COR-L47 (cell line): ENCODE measurements at regions not wholly inside any gene's neighbourhood (a gene's known extent, or its start where the extent isn't known, plus 50 kb on each side); places are given as distances from the start of the nearest gene placed in this dataset.
"Not testable (repeated sequence)": the region's sequence is repeated elsewhere in the genome, so short reads cannot be mapped to it uniquely, and the experiment has no call there.

Experiments
- DNase-seq: peaks from one replicate; lab custom pipeline; 2025; lab: John Stamatoyannopoulos, UW

DNA sequence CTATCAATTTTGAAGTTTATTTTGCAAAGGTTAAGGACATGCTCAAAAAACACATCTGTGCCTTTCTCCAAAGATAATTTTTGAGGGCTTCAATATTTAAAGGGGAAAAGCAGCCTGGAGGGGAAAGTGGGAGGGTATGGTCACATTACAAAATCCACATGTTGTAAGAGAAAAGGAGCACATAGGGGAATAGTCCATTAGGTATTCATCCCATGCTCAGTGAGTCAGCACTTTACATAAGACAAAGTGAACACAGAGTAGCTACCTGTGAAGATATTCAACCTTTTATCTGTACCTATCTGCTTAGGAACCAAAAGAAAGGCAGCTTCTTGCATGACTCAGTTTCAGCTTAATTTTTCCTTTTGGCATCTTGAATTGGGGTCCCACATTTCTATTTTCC lies 932.0 kb downstream of the SLITRK6 start:
- no peak for DNase-seq

DNA sequence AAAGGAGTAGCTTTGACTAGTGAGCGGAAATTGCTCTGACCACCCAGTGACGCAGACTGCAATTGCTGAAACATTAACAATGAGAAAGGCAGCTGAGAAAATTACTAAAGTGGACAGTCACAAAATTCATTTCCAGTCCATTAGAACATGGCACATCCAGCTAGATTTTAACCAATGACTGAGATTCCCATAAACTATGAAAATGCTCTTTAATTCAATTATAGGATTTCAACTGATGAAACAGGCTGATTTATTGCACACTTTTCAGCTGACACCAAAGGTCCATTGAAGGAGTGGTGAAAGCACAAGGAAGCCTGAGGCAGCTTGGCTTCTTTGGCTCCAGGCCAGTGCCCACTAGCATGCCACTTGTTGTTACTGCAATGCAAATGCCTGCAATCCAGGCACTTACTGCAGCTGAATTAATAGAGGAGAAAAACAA lies 933.4 kb downstream of the SLITRK6 start:
- peak; percentile 77 for DNase-seq

DNA sequence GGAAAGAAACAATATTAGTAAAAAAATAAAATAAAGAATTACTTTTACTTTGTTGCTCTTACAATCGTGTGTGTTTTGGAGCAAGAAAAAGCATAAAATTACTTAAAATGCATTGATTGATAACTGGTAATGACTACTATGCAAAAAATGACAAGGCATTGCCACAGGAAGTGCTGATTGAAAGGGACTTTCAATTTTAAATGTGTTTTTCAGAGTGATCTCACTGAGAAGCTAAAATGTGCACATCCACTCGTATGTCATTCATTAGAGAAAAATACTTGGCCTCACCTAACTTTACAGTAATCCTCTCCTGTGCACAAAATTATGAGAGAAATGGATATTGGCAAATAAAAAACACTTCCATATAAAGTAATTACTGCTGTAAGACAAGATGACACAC lies 934.9 kb downstream of the SLITRK6 start:
- no peak for DNase-seq

GRCh38 chr13:84847107-84847506 lies 952.1 kb downstream of the SLITRK6 start:
- no peak for DNase-seq

GRCh38 chr13:84845907-84846619 lies 953.2 kb downstream of the SLITRK6 start:
- DNase-seq = no peak

- DNase-seq = peak; percentile 23
Observed at GRCh38 chr13:84844473-84844872, 954.7 kb downstream of the SLITRK6 start.

- DNase-seq = no peak
Observed at GRCh38 chr13:84843368-84843767, 955.9 kb downstream of the SLITRK6 start.

GRCh38 chr13:84834201-84834600 lies 951.9 kb upstream of the SLITRK1 start:
- DNase-seq = no peak

- DNase-seq = no peak
Observed at GRCh38 chr13:84831666-84832657, 949.7 kb upstream of the SLITRK1 start.

DNA sequence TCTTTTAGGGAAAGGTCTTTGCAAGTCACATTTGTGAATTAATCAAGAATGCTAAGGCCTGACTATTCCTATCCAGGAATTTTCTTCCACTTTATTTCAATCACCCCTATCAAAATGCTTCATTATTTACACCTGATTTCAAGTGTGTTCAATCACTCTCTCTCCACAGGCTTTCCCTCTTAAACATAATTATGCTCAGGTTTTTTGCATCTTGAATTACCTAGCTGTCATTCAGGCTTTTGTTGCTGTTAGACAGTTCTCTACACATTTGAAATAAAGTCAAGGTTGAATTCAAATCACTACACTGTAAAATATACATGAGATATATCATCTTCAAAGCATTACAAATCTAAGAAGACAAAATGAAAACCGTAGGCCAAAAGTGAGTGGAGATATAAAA lies 941.3 kb upstream of the SLITRK1 start:
- no peak for DNase-seq

DNA sequence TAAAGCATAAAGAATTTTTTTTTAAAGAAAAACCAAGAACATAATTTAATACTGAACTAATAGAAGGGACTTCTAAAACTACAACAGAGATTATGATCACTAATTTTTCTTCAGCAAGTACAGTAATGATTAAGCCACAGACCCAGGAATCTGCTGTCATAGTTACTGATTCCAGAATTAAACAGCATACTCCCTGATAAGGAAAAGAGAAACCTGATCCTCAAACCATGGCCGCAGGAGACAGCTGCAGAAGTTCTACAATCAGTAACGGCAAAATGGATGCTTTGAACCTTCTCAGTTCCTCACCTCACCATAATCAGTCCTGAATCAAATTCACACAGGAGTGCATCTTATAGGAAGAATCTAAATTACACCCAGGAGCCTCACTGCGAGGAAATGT lies 939.0 kb upstream of the SLITRK1 start:
- peak; percentile 3 for DNase-seq

DNA sequence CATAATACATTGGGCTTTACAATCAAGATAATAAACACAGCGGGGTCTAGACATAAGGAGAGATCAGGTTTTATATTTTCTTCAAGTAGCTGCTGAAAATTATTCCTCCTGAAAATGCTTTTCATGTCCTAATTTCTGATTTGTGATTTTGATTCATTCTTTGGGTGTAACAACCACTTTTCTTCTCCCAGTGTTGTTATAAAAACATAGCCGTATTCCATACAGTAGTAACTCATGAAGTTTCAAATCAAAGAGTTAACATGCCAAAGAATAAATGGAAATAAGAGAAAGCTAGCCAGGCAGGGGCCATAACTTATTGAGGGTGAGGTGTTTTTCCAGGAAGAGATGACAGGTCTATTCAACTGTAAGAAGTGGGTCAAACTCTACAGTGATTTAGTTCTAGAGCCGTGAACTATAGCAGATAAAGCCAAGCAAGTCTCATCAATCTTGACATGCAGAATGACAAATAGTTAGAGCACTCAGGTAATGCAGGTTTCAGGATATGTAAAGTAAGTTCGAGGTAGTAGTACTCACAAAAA lies 934.4 kb upstream of the SLITRK1 start:
- no peak for DNase-seq

DNA sequence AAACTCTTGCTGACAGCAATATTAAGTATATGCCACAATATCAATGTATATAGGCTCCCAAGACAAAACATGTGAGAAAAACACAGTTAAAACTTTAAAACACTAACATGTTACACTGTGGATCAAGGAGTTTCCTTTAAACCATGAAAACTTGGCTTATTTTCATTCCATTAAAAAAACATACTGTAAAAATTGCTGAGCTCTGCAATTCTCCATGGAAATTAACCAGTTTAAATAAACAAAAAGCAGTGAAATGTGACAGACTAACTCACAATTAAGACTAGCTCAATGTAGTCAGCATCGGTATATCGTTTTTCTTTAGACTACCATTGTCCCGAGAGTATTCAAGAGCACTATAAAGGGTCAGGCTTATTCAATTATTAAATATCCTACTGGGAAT lies 930.5 kb upstream of the SLITRK1 start:
- DNase-seq = no peak

DNA sequence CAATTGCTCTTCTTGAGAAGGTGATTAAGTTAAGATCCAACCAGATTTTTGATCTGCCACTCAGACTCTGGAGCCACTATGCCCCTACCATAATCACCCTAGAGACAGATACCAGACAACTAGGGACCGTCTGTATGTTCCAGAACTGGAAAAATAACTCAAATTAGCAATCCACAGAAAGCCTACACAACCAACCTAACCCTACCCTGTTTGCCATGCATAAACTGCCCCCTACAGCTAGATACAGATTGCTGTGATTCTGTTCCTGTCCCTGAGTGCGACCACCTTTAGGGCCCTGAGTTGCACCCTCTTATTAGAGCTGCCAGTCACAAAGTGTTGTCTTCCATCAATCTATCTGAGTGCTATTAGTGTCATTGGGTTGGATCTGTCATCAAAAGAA lies 929.8 kb upstream of the SLITRK1 start:
- no peak for DNase-seq

DNA sequence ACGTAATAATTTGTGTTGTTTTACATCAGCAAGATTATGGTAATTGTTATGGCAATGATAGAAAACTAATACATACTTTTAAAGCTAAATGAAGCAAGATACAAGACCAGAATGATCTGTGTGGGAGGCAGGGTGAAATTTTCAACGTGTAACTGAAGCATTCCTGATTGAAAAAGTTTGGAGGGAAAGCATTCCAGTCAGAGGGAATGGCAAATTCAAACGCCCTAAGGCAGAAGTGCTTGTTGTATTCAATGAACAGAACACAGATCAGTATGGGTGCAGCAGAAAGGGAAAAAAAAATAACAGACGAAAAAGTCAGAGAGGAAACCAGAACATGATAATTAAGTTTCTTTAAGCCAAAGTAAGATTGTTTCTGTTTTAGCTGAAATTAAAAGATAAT lies 928.5 kb upstream of the SLITRK1 start:
- DNase-seq = no peak

DNA sequence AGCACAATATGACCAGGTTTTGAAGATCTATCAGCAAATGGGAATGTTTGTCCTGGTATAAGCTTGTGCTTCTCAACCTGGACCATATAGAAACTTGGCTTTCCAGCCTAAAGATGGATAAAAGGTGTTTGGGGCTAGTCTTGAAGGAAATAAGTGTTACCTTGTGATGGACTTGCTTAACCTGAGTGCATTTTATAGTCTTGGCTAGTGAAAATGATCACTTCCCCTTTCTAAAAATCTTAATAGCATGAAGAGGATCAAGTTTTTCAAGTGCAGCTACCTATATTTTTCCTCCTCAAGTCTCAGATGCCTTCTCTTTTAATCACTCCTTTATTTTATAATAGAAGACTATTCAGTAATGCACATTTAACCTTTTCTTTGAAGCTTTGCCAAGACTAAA lies 919.8 kb upstream of the SLITRK1 start:
- no peak for DNase-seq

GRCh38 chr13:84784443-84785153 lies 902.3 kb upstream of the SLITRK1 start:
- no peak for DNase-seq

DNA sequence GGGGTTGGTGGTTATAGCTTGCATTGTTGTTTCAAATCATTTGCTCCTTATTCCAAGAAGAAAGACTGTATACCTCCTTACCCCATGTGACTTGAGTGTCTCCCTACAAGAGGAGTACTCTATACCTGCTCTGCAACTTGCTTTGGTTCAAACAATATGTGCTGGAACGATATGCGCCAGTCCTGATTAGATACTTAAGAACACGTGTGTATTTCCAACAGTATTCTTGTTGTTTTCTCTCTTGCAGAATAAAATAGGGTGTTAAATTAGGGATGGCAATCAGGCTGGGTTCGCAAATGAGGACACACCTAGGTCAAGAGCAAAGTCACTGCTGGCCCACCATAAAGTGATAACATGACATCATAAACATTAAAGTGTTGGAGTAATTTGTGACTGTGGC lies 895.0 kb upstream of the SLITRK1 start:
- no peak for DNase-seq

DNA sequence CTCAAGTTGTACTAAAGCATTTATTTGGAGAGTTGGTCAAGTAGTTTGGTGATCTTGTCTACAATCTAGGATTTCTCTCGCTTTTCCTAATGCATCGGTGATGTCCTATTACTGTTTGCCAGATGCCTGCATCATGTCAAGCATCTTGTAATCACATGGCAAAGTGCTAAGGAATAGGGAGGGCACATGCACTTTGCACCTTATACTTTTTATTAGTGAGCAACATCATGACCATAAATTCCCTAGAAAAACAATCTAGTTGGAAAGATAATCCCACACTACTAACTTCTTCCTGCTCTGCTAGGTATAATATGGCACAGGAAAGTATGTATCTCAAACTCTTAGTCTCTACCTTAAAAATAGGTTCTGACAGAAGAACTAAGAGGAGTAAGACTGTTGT lies 894.3 kb upstream of the SLITRK1 start:
- no peak for DNase-seq

DNA sequence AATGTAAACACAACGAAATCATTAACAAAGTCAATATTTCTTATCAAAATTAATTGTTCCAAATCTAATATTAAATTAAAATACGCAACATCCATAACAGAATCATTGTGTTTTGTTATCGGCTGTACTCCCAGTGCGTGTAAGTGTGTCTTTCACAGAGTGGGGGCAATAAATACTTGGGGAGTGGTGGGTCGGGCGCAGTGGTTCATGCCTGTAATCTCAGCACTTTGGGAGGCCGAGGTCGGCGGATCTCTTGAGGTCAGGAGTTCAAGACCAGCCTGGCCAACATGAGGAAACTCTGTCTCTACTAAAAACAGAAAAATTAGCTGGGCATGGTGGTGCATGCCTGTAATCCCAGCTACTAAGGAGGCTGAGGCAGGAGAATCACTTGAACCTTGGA lies 893.6 kb upstream of the SLITRK1 start:
- DNase-seq = not testable (repeated sequence)

- no peak for DNase-seq
Observed at GRCh38 chr13:84774111-84774510, 891.8 kb upstream of the SLITRK1 start.

GRCh38 chr13:84760956-84761355 lies 878.7 kb upstream of the SLITRK1 start:
- DNase-seq = no peak
